NT2/D1 (cell line): ENCODE measurements at regions not wholly inside any gene's neighbourhood (a gene's known extent, or its start where the extent isn't known, plus 50 kb on each side); places are given as distances from the start of the nearest gene placed in this dataset.

Experiments
- DNase-seq: peaks from one replicate; pipeline ENCODE4 v3.0.0-alpha.2; 2011; ENCODE audit warnings: low read depth, low spot score
- H3K27me3 ChIP-seq: 2 replicates; pipeline ENCODE4 v1.6.0; 2011; ENCODE audit warnings: mild to moderate bottlenecking; ENCODE audit not compliant: insufficient read length, insufficient read depth
- H3K36me3 ChIP-seq: 2 replicates; pipeline ENCODE4 v1.6.1; 2011; ENCODE audit warnings: mild to moderate bottlenecking, low read length, mixed read lengths; ENCODE audit not compliant: insufficient read depth, insufficient read length
- H3K4me1 ChIP-seq: 2 replicates; pipeline ENCODE4 v1.5.1; 2011; ENCODE audit not compliant: insufficient read depth, insufficient read length
- H3K4me3 ChIP-seq: 2 replicates; pipeline ENCODE4 v1.5.1; 2011; ENCODE audit warnings: low read depth; ENCODE audit not compliant: insufficient read length
- H3K9ac ChIP-seq: 2 replicates; pipeline ENCODE4 v1.6.0; 2011; ENCODE audit warnings: low read depth; ENCODE audit not compliant: insufficient read length
- H3K9me3 ChIP-seq: 2 replicates; pipeline ENCODE4 v1.5.1; 2011; ENCODE audit warnings: mild to moderate bottlenecking, low read length; ENCODE audit not compliant: insufficient read depth
- SUZ12 ChIP-seq: IDR thresholded peaks from 2 replicates; pipeline ENCODE4 v1.6.1; 2011; ENCODE audit not compliant: insufficient read length, insufficient read depth; ENCODE audit errors: extremely low read depth
- YY1 ChIP-seq: IDR thresholded peaks from 2 replicates; pipeline ENCODE4 v1.6.1; 2011; ENCODE audit not compliant: insufficient read length, insufficient read depth
- ZNF274 ChIP-seq: IDR thresholded peaks from 2 replicates; pipeline ENCODE4 v1.6.1; 2011; ENCODE audit warnings: mild to moderate bottlenecking, low read depth, low read length

DNA sequence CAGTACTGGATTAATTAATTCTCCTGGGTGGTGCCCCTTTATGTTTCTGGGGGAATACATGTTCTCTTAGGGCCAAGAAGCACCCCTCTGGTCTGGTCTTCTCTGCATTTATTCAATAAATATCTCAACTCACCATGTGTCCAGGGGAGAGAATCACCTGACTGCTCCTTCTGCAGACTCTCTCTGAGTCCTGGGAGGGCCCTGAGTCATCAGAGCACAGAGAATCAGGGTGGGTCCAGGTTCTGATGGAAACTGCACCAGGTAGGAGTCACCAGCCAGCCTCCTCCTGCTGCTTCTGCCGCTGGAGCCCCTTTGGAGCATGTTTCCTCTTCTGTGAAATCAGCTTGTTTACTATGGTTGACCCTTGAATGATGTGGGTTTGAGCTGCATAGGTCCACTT, 107.7 kb upstream of the PLET1 start:
- no peak overlapping the region for H3K9ac ChIP-seq
- H3K9me3 ChIP-seq: no peaks in the 10 kb centered on the region

GRCh38 chr11:112369374-112369773, 108.7 kb upstream of the PLET1 start:
- Histone ChIP-seq H3K4me1 (no peaks in the 10 kb centered on the region), H3K9ac (no peak overlapping the region), H3K4me3 (no peak overlapping the region), H3K27me3 (no peaks in the 10 kb centered on the region), H3K36me3 (no peaks in the 10 kb centered on the region), H3K9me3 (no peaks in the 10 kb centered on the region)
- TF ChIP-seq SUZ12: no peak
- DNase-seq: no peak

More for the DNA sequence above, 107.7 kb upstream of the PLET1 start:
- Histone ChIP-seq H3K27me3 (no peaks in the 10 kb centered on the region), H3K36me3 (no peaks in the 10 kb centered on the region), H3K4me3 (no peak overlapping the region), H3K4me1 (no peaks in the 10 kb centered on the region)
- DNase-seq: no peak
- no peak for TF ChIP-seq SUZ12
- TF ChIP-seq YY1: no peak
- no peak for TF ChIP-seq ZNF274

DNA sequence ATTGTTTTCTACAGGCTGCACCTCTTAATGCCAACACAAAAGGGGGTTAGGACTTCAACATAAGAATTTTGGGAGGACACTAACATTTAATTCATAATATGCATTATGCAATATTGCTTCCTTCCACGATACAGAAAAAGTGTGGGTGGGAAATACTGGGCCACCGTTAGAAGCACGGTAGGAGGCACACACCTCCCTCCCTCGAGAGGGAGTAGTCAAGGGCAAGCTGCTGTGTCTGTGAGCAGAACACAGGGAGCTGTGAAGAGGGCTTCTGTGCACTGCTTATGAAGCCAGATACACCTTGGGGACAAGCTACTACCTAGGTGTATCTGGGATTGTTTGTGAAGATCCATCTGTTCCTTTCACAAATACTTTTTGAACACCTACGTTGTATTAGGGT, 109.3 kb upstream of the PLET1 start:
- no peaks in the 10 kb centered on the region for H3K27me3 ChIP-seq
- no peaks in the 10 kb centered on the region for H3K4me1 ChIP-seq
- TF ChIP-seq YY1: no peak
- TF ChIP-seq ZNF274: no peak
- no peak for TF ChIP-seq SUZ12
- H3K36me3 ChIP-seq: no peaks in the 10 kb centered on the region
- no peak for DNase-seq
- no peak overlapping the region for H3K9ac ChIP-seq
- H3K4me3 ChIP-seq: no peak overlapping the region
- H3K9me3 ChIP-seq: no peaks in the 10 kb centered on the region

DNA sequence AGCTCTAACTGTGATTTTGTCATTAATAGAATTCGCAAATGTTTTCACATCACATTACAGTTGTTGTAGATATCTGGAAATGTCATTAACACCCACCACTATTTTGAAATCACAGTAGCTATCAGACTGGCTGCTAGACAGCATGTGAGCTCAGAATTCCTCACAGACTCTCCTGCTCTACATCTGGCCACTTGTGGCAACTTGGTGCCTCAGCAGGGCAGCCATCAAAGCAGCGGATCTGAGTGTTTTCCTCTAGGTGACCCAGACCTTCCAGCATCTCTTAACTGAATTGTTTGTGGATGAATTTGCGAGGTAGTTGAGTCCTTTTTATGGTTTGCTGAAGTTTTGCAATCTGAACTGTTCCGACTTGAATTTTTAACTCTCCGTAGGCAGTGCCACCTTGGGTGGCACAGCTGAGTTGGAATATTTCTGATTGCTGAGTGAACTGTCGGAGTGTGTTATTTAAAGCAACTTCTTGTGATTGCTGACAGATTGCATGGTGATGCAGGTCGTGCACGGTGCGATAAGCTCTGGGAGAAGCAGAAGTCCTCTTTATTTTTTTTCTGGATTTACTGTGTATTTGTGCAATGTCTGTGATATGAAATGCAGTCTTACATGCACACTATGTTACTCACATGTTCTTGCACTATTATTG, 114.0 kb upstream of the PLET1 start:
- Histone ChIP-seq H3K36me3 (no peaks in the 10 kb centered on the region), H3K27me3 (no peaks in the 10 kb centered on the region), H3K9me3 (no peaks in the 10 kb centered on the region), H3K9ac (no peak overlapping the region), H3K4me1 (no peaks in the 10 kb centered on the region), H3K4me3 (no peak overlapping the region)
- TF ChIP-seq YY1: no peak
- TF ChIP-seq ZNF274: no peak
- TF ChIP-seq SUZ12: no peak
- no peak for DNase-seq

GRCh38 chr11:112377946-112378345, 117.3 kb upstream of the PLET1 start:
- TF ChIP-seq ZNF274 (no peak), YY1 (no peak), SUZ12 (no peak)
- H3K4me1 ChIP-seq: peaks cover 2% of the 10 kb centered on the region
- no peaks in the 10 kb centered on the region for H3K36me3 ChIP-seq
- H3K9ac ChIP-seq: no peak overlapping the region
- no peaks in the 10 kb centered on the region for H3K9me3 ChIP-seq
- no peaks in the 10 kb centered on the region for H3K27me3 ChIP-seq
- no peak for DNase-seq
- no peak overlapping the region for H3K4me3 ChIP-seq

GRCh38 chr11:112380464-112380863, 119.8 kb upstream of the PLET1 start:
- TF ChIP-seq SUZ12 (no peak), ZNF274 (no peak), YY1 (no peak)
- Histone ChIP-seq H3K4me3 (no peak overlapping the region), H3K4me1 (peaks cover 2% of the 10 kb centered on the region), H3K27me3 (no peaks in the 10 kb centered on the region), H3K36me3 (no peaks in the 10 kb centered on the region), H3K9ac (no peak overlapping the region), H3K9me3 (no peaks in the 10 kb centered on the region)
- no peak for DNase-seq

- no peaks in the 10 kb centered on the region for H3K9me3 ChIP-seq
- H3K36me3 ChIP-seq: no peaks in the 10 kb centered on the region
- H3K9ac ChIP-seq: no peak overlapping the region
- TF ChIP-seq YY1: no peak
- no peak for TF ChIP-seq SUZ12
- no peak for TF ChIP-seq ZNF274
- H3K4me3 ChIP-seq: no peak overlapping the region
- H3K27me3 ChIP-seq: no peaks in the 10 kb centered on the region
- DNase-seq: no peak
- peaks cover 2% of the 10 kb centered on the region for H3K4me1 ChIP-seq
These were observed 120.9 kb upstream of the PLET1 start for GRCh38 chr11:112381578-112381977.

GRCh38 chr11:112382561-112382960, 121.9 kb upstream of the PLET1 start:
- H3K27me3 ChIP-seq: no peaks in the 10 kb centered on the region
- no peak overlapping the region for H3K4me3 ChIP-seq
- no peak overlapping the region for H3K9ac ChIP-seq
- no peak for DNase-seq
- H3K9me3 ChIP-seq: no peaks in the 10 kb centered on the region
- peaks cover 2% of the 10 kb centered on the region for H3K4me1 ChIP-seq
- TF ChIP-seq ZNF274 (no peak), SUZ12 (no peak), YY1 (no peak)
- no peaks in the 10 kb centered on the region for H3K36me3 ChIP-seq
